ENCODE measurements at regions not wholly inside any gene's neighbourhood (a gene's known extent, or its start where the extent isn't known, plus 50 kb on each side); places are given as distances from the start of the nearest gene placed in this dataset.

DNA sequence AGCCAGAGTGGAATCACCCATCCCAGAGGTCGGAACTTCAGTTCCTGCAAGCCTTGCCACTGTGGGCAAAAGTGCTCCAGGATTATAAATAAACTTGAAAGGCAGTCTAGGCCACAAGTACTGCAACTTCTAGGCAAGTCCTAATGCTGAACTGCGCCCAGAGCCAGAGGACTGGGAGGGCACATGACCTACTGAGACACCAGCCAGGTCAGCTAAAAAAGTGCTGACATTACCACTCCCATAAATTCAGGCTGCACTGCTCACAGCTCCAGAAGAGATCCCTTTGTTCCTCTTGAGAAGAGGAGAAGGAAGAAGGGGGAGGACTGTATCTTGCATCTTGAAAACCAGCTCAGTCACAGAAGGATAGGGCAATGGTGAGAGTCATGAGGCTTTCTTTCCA is 1084.1 kb upstream of the PHF14 start:
- Histone ChIP-seq H3K4me3 (ENCODE audit: low read length) (no peak overlapping the region), H4K20me1 (ENCODE audit: insufficient read depth, low read length) (no peaks in the 10 kb centered on the region), H3K9ac (ENCODE audit: low read length) (no peak overlapping the region), H3K4me1 (ENCODE audit: low read length) (no peaks in the 10 kb centered on the region), H3K4me2 (ENCODE audit: low read length) (no peak overlapping the region), H3K27me3 (ENCODE audit: low read depth, low read length) (no peaks in the 10 kb centered on the region), H3K79me2 (ENCODE audit: low read length) (no peaks in the 10 kb centered on the region), H3K9me3 (ENCODE audit: insufficient read depth, low read length) (no peaks in the 10 kb centered on the region), H3K27ac (ENCODE audit: low read length) (no peak overlapping the region), H2AFZ (ENCODE audit: low read depth, low read length) (no peak overlapping the region), H3K36me3 (replicated peaks; ENCODE audit: low read depth, low read length) (no peaks in the 10 kb centered on the region)
- no peak for TF ChIP-seq EZH2phosphoT487 (IDR thresholded peaks at IDR 0.05; ENCODE audit: low read depth)
- TF ChIP-seq, protein P1, sequence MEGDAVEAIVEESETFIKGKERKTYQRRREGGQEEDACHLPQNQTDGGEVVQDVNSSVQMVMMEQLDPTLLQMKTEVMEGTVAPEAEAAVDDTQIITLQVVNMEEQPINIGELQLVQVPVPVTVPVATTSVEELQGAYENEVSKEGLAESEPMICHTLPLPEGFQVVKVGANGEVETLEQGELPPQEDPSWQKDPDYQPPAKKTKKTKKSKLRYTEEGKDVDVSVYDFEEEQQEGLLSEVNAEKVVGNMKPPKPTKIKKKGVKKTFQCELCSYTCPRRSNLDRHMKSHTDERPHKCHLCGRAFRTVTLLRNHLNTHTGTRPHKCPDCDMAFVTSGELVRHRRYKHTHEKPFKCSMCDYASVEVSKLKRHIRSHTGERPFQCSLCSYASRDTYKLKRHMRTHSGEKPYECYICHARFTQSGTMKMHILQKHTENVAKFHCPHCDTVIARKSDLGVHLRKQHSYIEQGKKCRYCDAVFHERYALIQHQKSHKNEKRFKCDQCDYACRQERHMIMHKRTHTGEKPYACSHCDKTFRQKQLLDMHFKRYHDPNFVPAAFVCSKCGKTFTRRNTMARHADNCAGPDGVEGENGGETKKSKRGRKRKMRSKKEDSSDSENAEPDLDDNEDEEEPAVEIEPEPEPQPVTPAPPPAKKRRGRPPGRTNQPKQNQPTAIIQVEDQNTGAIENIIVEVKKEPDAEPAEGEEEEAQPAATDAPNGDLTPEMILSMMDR (IDR thresholded peaks at IDR 0.05; ENCODE audit: low read depth, low read length): no peak

DNA sequence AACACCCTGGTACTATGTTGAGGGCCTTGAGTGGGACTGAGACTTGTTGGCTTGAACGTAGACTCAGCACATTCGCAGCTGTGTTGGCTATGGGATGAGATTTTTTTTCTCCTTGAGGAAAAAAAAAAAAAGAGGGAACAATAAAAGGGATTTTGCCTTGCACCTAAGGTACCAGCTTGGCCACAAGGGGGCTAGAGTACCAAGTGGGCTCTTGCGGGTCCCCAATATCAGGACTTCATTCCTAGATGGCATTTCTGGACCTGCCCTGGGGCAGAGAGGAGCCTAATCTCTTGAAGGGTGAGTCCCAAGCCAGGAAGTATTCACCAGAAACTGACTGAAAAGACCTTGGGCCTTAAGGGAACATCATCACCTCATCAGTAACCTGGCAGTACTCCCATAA is 1083.6 kb upstream of the PHF14 start:
- Histone ChIP-seq H3K4me1 (ENCODE audit: low read length) (no peaks in the 10 kb centered on the region), H4K20me1 (ENCODE audit: insufficient read depth, low read length) (no peaks in the 10 kb centered on the region), H3K36me3 (replicated peaks; ENCODE audit: low read depth, low read length) (no peaks in the 10 kb centered on the region), H3K9ac (ENCODE audit: low read length) (no peak overlapping the region), H2AFZ (ENCODE audit: low read depth, low read length) (no peak overlapping the region), H3K79me2 (ENCODE audit: low read length) (no peaks in the 10 kb centered on the region), H3K27ac (ENCODE audit: low read length) (no peak overlapping the region), H3K9me3 (ENCODE audit: insufficient read depth, low read length) (no peaks in the 10 kb centered on the region), H3K27me3 (ENCODE audit: low read depth, low read length) (no peaks in the 10 kb centered on the region), H3K4me3 (ENCODE audit: low read length) (no peak overlapping the region), H3K4me2 (ENCODE audit: low read length) (no peak overlapping the region)
- TF ChIP-seq, protein P1 (IDR thresholded peaks at IDR 0.05; ENCODE audit: low read depth, low read length): no peak
- no peak for TF ChIP-seq EZH2phosphoT487 (IDR thresholded peaks at IDR 0.05; ENCODE audit: low read depth)

DNA sequence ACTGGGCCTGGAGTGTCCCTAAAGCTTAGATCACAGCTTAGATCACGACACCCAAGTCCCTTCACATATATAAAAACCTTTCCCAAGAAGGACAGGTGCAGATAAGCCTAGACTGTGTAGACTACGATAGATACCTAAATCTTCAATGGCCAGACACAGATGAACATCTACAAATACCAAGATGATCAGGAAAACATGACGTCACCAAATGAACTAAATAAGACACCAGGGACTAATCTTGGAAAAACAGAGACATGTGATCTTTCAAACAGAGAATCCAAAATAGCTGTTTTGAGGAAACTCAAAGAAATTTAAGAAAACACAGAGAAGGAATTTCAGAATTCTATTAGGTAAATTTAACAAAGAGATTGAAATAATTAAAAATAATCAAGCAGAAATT is 1082.6 kb upstream of the PHF14 start:
- Histone ChIP-seq H3K79me2 (ENCODE audit: low read length) (no peaks in the 10 kb centered on the region), H3K9me3 (ENCODE audit: insufficient read depth, low read length) (no peaks in the 10 kb centered on the region)

DNA sequence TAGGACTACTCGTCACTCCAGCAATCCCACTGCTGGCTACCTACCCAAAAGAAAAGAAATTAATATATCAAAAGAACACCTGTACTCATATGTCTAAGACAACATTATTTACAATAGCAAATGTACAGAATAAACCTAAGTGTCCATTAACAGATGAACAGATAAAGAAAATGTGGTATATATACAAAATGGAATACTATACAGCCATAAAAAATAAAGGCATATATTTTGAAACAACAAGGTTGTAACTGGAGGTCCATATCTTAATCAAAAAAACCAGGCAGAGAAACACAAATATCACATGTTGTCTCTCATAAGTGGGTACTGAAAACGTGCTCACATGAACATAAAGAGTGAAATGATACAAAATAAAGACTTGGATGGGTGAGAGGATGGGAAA is 1073.3 kb upstream of the PHF14 start:
- TF ChIP-seq, protein P1 (IDR thresholded peaks at IDR 0.05; ENCODE audit: low read depth, low read length): no peak
- TF ChIP-seq EZH2phosphoT487 (IDR thresholded peaks at IDR 0.05; ENCODE audit: low read depth): no peak
- Histone ChIP-seq H3K36me3 (replicated peaks; ENCODE audit: low read depth, low read length) (no peaks in the 10 kb centered on the region), H2AFZ (ENCODE audit: low read depth, low read length) (no peak overlapping the region), H3K79me2 (ENCODE audit: low read length) (no peaks in the 10 kb centered on the region), H3K27me3 (ENCODE audit: low read depth, low read length) (no peaks in the 10 kb centered on the region), H3K4me3 (ENCODE audit: low read length) (no peak overlapping the region), H4K20me1 (ENCODE audit: insufficient read depth, low read length) (no peaks in the 10 kb centered on the region), H3K27ac (ENCODE audit: low read length) (no peak overlapping the region), H3K9ac (ENCODE audit: low read length) (no peak overlapping the region), H3K4me1 (ENCODE audit: low read length) (no peaks in the 10 kb centered on the region), H3K9me3 (ENCODE audit: insufficient read depth, low read length) (no peaks in the 10 kb centered on the region), H3K4me2 (ENCODE audit: low read length) (no peak overlapping the region)

More for the DNA sequence above, 1082.6 kb upstream of the PHF14 start:
- Histone ChIP-seq H3K9ac (ENCODE audit: low read length) (no peak overlapping the region), H4K20me1 (ENCODE audit: insufficient read depth, low read length) (no peaks in the 10 kb centered on the region), H3K27me3 (ENCODE audit: low read depth, low read length) (no peaks in the 10 kb centered on the region), H3K4me1 (ENCODE audit: low read length) (no peaks in the 10 kb centered on the region), H3K4me2 (ENCODE audit: low read length) (no peak overlapping the region), H3K36me3 (replicated peaks; ENCODE audit: low read depth, low read length) (no peaks in the 10 kb centered on the region), H3K27ac (ENCODE audit: low read length) (no peak overlapping the region), H2AFZ (ENCODE audit: low read depth, low read length) (no peak overlapping the region), H3K4me3 (ENCODE audit: low read length) (no peak overlapping the region)
- TF ChIP-seq EZH2phosphoT487 (IDR thresholded peaks at IDR 0.05; ENCODE audit: low read depth): no peak
- TF ChIP-seq, protein P1 (IDR thresholded peaks at IDR 0.05; ENCODE audit: low read depth, low read length): no peak

Measured in OCI-LY3 (cell line).